Liver (tissue), 8 donors: ENCODE measurements at regions not wholly inside any gene's neighbourhood (a gene's known extent, or its start where the extent isn't known, plus 50 kb on each side); places are given as distances from the start of the nearest gene placed in this dataset.

Experiments used
- DNase-seq: peaks from one replicate; pipeline ENCODE4 v3.0.0-alpha.2; 2017; ENCODE audit warnings: low spot score
- H3K27ac ChIP-seq, 2 donors: one replicate each; pipeline ENCODE4 v1.7.0; 2013; ENCODE audit warnings: inconsistent platforms in 2 of 2, low read length in 2 of 2, control low read depth in 1 of 2, low read depth in 1 of 2, mild to moderate bottlenecking in 1 of 2
- H3K27me3 ChIP-seq, 4 donors: one replicate each; pipeline versions ENCODE4 v1.6.1 to v1.7.0; 2013; ENCODE audit warnings: low read length in 3 of 4, inconsistent platforms in 1 of 4, mild to moderate bottlenecking in 1 of 4, moderate library complexity in 1 of 4; ENCODE audit not compliant: control insufficient read depth in 4 of 4, insufficient read depth in 4 of 4
- H3K36me3 ChIP-seq, 4 donors: one replicate each; pipeline versions ENCODE4 v1.6.1 to v1.7.0; 2013; ENCODE audit warnings: low read length in 3 of 4, mild to moderate bottlenecking in 3 of 4, low read depth in 1 of 4, moderate library complexity in 1 of 4; ENCODE audit not compliant: control insufficient read depth in 4 of 4, insufficient read depth in 3 of 4
- H3K4me1 ChIP-seq, 4 donors: one replicate each; pipeline versions ENCODE4 v1.6.1 to v1.7.0; 2013; ENCODE audit warnings: low read length in 3 of 4, mild to moderate bottlenecking in 3 of 4, moderate library complexity in 1 of 4; ENCODE audit not compliant: control insufficient read depth in 4 of 4, insufficient read depth in 4 of 4
- H3K4me3 ChIP-seq, 3 donors: one replicate each; pipeline versions ENCODE4 v1.6.1 to v1.7.0; 2013; ENCODE audit warnings: low read length in 3 of 3, control low read depth in 1 of 3, low read depth in 1 of 3, mild to moderate bottlenecking in 1 of 3
- H3K9ac ChIP-seq, 2 donors: one replicate each; pipeline ENCODE4 v1.7.0; 2013; ENCODE audit warnings: low read length in 2 of 2, mild to moderate bottlenecking in 2 of 2, moderate library complexity in 2 of 2, control low read depth in 1 of 2, low read depth in 1 of 2
- H3K9me3 ChIP-seq, 4 donors: one replicate each; pipeline versions ENCODE4 v1.6.1 to v1.7.0; 2013; ENCODE audit warnings: low read length in 3 of 4; ENCODE audit not compliant: control insufficient read depth in 4 of 4
- EGR1 ChIP-seq, 2 donors: IDR thresholded peaks; 2 replicates each; pipeline ENCODE4 v1.6.1; 2016 to 2018; ENCODE audit warnings: antibody characterized with exemption in 2 of 2, low read depth in 2 of 2
- FOXA1 ChIP-seq: IDR thresholded peaks from 2 replicates; pipeline ENCODE4 v1.6.1; 2016; ENCODE audit warnings: antibody characterized with exemption
- GABPA ChIP-seq, 2 donors: IDR thresholded peaks in 1 of 2; conservative IDR thresholded peaks in 1 of 2; 2 replicates each; pipeline ENCODE4 v1.6.1; 2016; ENCODE audit warnings: antibody characterized with exemption in 2 of 2, mild to moderate bottlenecking in 1 of 2, moderate library complexity in 1 of 2
- HNF4A ChIP-seq, 2 donors: conservative IDR thresholded peaks; 2 replicates each; pipeline ENCODE4 v1.6.1; 2016; ENCODE audit warnings: antibody characterized with exemption in 2 of 2, mild to moderate bottlenecking in 2 of 2
- HNF4G ChIP-seq: IDR thresholded peaks from 2 replicates; pipeline ENCODE4 v1.6.1; 2016; ENCODE audit warnings: antibody characterized with exemption
- JUND ChIP-seq, 2 donors: IDR thresholded peaks; 2 replicates each; pipeline ENCODE4 v1.6.1; 2016; ENCODE audit warnings: antibody characterized with exemption in 2 of 2
- RAD21 ChIP-seq, 2 donors: IDR thresholded peaks; 2 replicates each; pipeline ENCODE4 v1.6.1; 2016; ENCODE audit warnings: antibody characterized with exemption in 2 of 2, mild to moderate bottlenecking in 2 of 2
- RXRA ChIP-seq, 2 donors: IDR thresholded peaks; 2 replicates each; pipeline ENCODE4 v1.6.1; 2017 to 2018; ENCODE audit warnings: antibody characterized with exemption in 2 of 2, mild to moderate bottlenecking in 1 of 2
- SP1 ChIP-seq: IDR thresholded peaks from 2 replicates; pipeline ENCODE4 v1.6.1; 2018; ENCODE audit warnings: antibody characterized with exemption, mild to moderate bottlenecking
- YY1 ChIP-seq: IDR thresholded peaks from 2 replicates; pipeline ENCODE4 v1.6.1; 2016; ENCODE audit warnings: antibody characterized with exemption, mild to moderate bottlenecking
- WGBS: extraction: QIAGEN DNeasy Blood & Tissue Kit; methylation state at CpG from one replicate; pipeline ENCODE4 v1.1.7; 2013; 5-methylcytosine and 5-hydroxymethylcytosine counted together
- TF ChIP-seq, protein P1 (sequence below): fragments of 150-350 bp; IDR thresholded peaks from 2 replicates; pipeline ENCODE4 v1.5.1; 2017; ENCODE audit warnings: improper control_type of control experiment, low read depth, low read length; ENCODE audit not compliant: missing input control
- TF ChIP-seq, protein P2 (sequence below): IDR thresholded peaks from 2 replicates; pipeline ENCODE4 v1.6.1; 2016; ENCODE audit warnings: antibody characterized with exemption, mild to moderate bottlenecking
- TF ChIP-seq, protein P3 (sequence below): IDR thresholded peaks from 2 replicates; pipeline ENCODE4 v1.6.1; 2016; ENCODE audit warnings: antibody characterized with exemption
- TF ChIP-seq, protein P4 (sequence below): IDR thresholded peaks from 2 replicates; pipeline ENCODE4 v1.6.1; 2016; ENCODE audit warnings: antibody characterized with exemption
- donor health status: healthy.
- donor health status: healthy.
- donor health status: healthy.
- donor health status: healthy.
- donor health status: healthy.

DNA sequence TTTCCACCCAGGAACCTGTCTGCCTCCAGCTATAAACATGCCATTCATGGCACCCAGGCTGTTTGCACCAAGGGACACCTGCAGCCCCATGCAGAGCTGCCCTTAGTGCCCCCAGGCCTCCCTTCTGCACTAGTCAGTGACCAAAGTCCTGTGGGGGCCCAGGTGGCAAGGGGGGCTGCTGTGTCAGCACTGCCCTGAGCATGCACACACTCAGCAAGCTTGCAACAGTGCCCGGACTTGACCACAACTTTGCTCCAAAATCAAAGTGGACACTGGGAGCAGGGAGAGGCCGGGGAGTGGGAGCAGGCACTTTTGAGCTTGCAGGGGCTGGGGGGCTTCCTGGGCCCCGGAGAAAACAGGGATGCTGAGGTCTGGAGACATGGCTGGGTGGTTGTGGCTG, 192.9 kb upstream of the MBL2 start:
- H3K9me3 ChIP-seq: no peaks in the 10 kb centered on the region
- H3K27ac ChIP-seq: no peak overlapping the region
- H3K4me3 ChIP-seq: no peak overlapping the region
- no peak for DNase-seq
- H3K27me3 ChIP-seq: no peaks in the 10 kb centered on the region
- 84% methylated on average over 3 of the region's 3 CpGs for WGBS
- TF ChIP-seq, protein P1, sequence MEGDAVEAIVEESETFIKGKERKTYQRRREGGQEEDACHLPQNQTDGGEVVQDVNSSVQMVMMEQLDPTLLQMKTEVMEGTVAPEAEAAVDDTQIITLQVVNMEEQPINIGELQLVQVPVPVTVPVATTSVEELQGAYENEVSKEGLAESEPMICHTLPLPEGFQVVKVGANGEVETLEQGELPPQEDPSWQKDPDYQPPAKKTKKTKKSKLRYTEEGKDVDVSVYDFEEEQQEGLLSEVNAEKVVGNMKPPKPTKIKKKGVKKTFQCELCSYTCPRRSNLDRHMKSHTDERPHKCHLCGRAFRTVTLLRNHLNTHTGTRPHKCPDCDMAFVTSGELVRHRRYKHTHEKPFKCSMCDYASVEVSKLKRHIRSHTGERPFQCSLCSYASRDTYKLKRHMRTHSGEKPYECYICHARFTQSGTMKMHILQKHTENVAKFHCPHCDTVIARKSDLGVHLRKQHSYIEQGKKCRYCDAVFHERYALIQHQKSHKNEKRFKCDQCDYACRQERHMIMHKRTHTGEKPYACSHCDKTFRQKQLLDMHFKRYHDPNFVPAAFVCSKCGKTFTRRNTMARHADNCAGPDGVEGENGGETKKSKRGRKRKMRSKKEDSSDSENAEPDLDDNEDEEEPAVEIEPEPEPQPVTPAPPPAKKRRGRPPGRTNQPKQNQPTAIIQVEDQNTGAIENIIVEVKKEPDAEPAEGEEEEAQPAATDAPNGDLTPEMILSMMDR: no peak
- TF ChIP-seq, protein P2, sequence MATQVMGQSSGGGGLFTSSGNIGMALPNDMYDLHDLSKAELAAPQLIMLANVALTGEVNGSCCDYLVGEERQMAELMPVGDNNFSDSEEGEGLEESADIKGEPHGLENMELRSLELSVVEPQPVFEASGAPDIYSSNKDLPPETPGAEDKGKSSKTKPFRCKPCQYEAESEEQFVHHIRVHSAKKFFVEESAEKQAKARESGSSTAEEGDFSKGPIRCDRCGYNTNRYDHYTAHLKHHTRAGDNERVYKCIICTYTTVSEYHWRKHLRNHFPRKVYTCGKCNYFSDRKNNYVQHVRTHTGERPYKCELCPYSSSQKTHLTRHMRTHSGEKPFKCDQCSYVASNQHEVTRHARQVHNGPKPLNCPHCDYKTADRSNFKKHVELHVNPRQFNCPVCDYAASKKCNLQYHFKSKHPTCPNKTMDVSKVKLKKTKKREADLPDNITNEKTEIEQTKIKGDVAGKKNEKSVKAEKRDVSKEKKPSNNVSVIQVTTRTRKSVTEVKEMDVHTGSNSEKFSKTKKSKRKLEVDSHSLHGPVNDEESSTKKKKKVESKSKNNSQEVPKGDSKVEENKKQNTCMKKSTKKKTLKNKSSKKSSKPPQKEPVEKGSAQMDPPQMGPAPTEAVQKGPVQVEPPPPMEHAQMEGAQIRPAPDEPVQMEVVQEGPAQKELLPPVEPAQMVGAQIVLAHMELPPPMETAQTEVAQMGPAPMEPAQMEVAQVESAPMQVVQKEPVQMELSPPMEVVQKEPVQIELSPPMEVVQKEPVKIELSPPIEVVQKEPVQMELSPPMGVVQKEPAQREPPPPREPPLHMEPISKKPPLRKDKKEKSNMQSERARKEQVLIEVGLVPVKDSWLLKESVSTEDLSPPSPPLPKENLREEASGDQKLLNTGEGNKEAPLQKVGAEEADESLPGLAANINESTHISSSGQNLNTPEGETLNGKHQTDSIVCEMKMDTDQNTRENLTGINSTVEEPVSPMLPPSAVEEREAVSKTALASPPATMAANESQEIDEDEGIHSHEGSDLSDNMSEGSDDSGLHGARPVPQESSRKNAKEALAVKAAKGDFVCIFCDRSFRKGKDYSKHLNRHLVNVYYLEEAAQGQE: no peak
- TF ChIP-seq SP1 (no peak), YY1 (no peak)
- H3K4me1 ChIP-seq: peaks cover 0 to 2% (median 0%) of the 10 kb centered on the region in 4 donors
- no peak overlapping the region for H3K9ac ChIP-seq
- H3K36me3 ChIP-seq: no peaks in the 10 kb centered on the region

DNA sequence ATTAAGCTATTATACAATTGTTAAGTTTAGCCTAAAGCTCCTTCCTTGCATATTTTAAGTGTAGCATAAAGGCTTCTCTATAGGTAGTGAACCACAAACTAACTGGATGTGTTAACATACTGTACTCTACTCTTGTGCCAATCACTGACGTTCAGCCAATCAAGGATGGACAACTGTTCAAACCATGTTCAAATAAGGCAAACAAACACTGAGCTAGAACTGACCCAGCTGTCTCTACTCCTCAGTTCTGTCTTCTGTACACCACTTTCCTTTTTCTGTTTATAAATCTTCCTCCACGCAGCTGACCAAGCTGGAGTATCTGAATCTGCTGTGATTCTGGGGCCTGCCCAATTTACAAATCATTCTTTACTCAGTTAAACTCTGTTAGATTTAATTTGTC, 188.7 kb upstream of the MBL2 start:
- H3K4me3 ChIP-seq: no peak overlapping the region
- TF ChIP-seq RAD21 (IDR thresholded peaks at IDR 0.05): no peak
- TF ChIP-seq GABPA (IDR thresholded peaks at IDR 0.05 in 1 of 2, conservative IDR thresholded peaks at IDR 0.05 in 1 of 2): no peak
- TF ChIP-seq, protein P1: no peak
- TF ChIP-seq RXRA (IDR thresholded peaks at IDR 0.05): no peak
- TF ChIP-seq JUND (IDR thresholded peaks at IDR 0.05): no peak
- no peak for TF ChIP-seq HNF4A (conservative IDR thresholded peaks at IDR 0.05)
- no peak for TF ChIP-seq HNF4G
- no peak overlapping the region for H3K27ac ChIP-seq
- no peaks in the 10 kb centered on the region for H3K9me3 ChIP-seq
- no peaks in the 10 kb centered on the region for H3K4me1 ChIP-seq
- no peak for DNase-seq
- 41% methylated on average over 2 of the region's 2 CpGs for WGBS
- H3K9ac ChIP-seq: no peak overlapping the region
- no peaks in the 10 kb centered on the region for H3K27me3 ChIP-seq
- no peaks in the 10 kb centered on the region for H3K36me3 ChIP-seq

DNA sequence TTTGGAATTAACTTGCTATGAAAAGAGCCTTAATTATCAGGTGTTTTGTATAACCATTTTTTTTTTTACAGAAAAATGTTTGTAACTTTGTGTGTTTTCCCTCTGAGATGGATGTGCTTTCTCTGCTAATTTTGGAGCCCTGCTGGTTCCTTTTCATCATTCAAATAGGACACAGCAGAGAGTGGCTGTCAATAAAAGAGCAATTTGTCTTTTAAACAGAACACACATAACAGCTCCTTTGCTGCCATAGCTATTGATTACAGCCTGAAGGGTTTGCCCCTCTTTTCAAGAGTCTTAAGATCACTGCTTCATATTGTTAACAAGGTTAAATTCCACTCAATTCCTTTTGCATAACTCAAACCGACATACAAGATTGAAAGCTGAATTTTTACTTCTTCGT, 187.2 kb upstream of the MBL2 start:
- Histone ChIP-seq H3K27me3 (no peaks in the 10 kb centered on the region), H3K36me3 (no peaks in the 10 kb centered on the region), H3K27ac (no peak overlapping the region), H3K4me3 (no peak overlapping the region), H3K4me1 (no peaks in the 10 kb centered on the region), H3K9me3 (no peaks in the 10 kb centered on the region), H3K9ac (no peak overlapping the region)
- DNase-seq: no peak
- WGBS: 95% methylated on average over 2 of the region's 2 CpGs
- TF ChIP-seq HNF4A (conservative IDR thresholded peaks at IDR 0.05): no peak
- TF ChIP-seq, protein P2: no peak
- no peak for TF ChIP-seq RAD21 (IDR thresholded peaks at IDR 0.05)
- TF ChIP-seq FOXA1: no peak
- no peak for TF ChIP-seq EGR1 (IDR thresholded peaks at IDR 0.05; ENCODE audit: low read depth in 2 of 2)
- TF ChIP-seq, protein P3, sequence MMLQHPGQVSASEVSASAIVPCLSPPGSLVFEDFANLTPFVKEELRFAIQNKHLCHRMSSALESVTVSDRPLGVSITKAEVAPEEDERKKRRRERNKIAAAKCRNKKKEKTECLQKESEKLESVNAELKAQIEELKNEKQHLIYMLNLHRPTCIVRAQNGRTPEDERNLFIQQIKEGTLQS: no peak
- no peak for TF ChIP-seq SP1
- TF ChIP-seq, protein P4, sequence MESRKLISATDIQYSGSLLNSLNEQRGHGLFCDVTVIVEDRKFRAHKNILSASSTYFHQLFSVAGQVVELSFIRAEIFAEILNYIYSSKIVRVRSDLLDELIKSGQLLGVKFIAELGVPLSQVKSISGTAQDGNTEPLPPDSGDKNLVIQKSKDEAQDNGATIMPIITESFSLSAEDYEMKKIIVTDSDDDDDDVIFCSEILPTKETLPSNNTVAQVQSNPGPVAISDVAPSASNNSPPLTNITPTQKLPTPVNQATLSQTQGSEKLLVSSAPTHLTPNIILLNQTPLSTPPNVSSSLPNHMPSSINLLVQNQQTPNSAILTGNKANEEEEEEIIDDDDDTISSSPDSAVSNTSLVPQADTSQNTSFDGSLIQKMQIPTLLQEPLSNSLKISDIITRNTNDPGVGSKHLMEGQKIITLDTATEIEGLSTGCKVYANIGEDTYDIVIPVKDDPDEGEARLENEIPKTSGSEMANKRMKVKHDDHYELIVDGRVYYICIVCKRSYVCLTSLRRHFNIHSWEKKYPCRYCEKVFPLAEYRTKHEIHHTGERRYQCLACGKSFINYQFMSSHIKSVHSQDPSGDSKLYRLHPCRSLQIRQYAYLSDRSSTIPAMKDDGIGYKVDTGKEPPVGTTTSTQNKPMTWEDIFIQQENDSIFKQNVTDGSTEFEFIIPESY: no peak
- no peak for TF ChIP-seq HNF4G
